DOHH2 (cell line): ENCODE measurements at regions not wholly inside any gene's neighbourhood (a gene's known extent, or its start where the extent isn't known, plus 50 kb on each side); places are given as distances from the start of the nearest gene placed in this dataset.

Source experiments
- H3F3A ChIP-seq: fragments of 200-600 bp; sonication (generic), shearing (Covaris generic); 2 replicates; pipeline ENCODE4 v1.6.0; 2016; ENCODE audit warnings: antibody characterized with exemption, mild to moderate bottlenecking; ENCODE audit not compliant: control insufficient read depth, insufficient read depth
- H3K27ac ChIP-seq: fragments of 200-600 bp; sonication (generic); 2 replicates; pipeline ENCODE4 v1.5.1; 2014; ENCODE audit warnings: low read depth, mild to moderate bottlenecking, low read length, moderate library complexity
- H3K27me3 ChIP-seq: fragments of 200-600 bp; sonication (generic); 2 replicates; pipeline ENCODE4 v1.6.1; 2014; ENCODE audit warnings: mild to moderate bottlenecking, low read length, mixed read lengths; ENCODE audit not compliant: control insufficient read depth
- H3K36me3 ChIP-seq: fragments of 200-600 bp; sonication (generic); 2 replicates; pipeline ENCODE4 v1.6.1; 2014; ENCODE audit warnings: mild to moderate bottlenecking, low read length, moderate library complexity, mixed read lengths; ENCODE audit not compliant: control insufficient read depth
- H3K4me1 ChIP-seq: fragments of 200-600 bp; sonication (generic); 2 replicates; pipeline ENCODE4 v1.6.1; 2014; ENCODE audit warnings: mild to moderate bottlenecking, low read length, mixed read lengths; ENCODE audit not compliant: control insufficient read depth
- H3K4me2 ChIP-seq: fragments of 200-600 bp; sonication (generic); 2 replicates; pipeline ENCODE4 v1.6.0; 2014; ENCODE audit warnings: mild to moderate bottlenecking, low read length, moderate library complexity
- H3K4me3 ChIP-seq: fragments of 200-600 bp; sonication (generic); 2 replicates; pipeline ENCODE4 v1.5.1; 2014; ENCODE audit warnings: mild to moderate bottlenecking, low read length, mixed read lengths
- H3K79me2 ChIP-seq: fragments of 200-600 bp; sonication (generic); 2 replicates; pipeline ENCODE4 v1.6.1; 2014; ENCODE audit warnings: mild to moderate bottlenecking, low read length, mixed read lengths; ENCODE audit not compliant: control insufficient read depth
- H3K9me2 ChIP-seq: fragments of 200-600 bp; sonication (generic); replicated peaks from 2 replicates; pipeline ENCODE4 v1.6.1; 2014; ENCODE audit warnings: mild to moderate bottlenecking, low read length, mixed read lengths; ENCODE audit not compliant: control insufficient read depth
- H3K9me3 ChIP-seq: fragments of 200-600 bp; sonication (generic); 2 replicates; pipeline ENCODE4 v1.6.1; 2014; ENCODE audit warnings: antibody characterized with exemption, low read length, mixed read lengths; ENCODE audit not compliant: control insufficient read depth, insufficient read depth
- H4K20me1 ChIP-seq: fragments of 200-600 bp; sonication (generic); 2 replicates; pipeline ENCODE4 v1.6.0; 2014; ENCODE audit warnings: low read depth, mild to moderate bottlenecking, antibody characterized with exemption, low read length, moderate library complexity; ENCODE audit not compliant: control insufficient read depth, insufficient read depth
- CTCF ChIP-seq: fragments of 200-600 bp; sonication (generic); IDR thresholded peaks from one replicate; pipeline ENCODE4 v1.5.1; 2014; ENCODE audit warnings: antibody characterized with exemption, mild to moderate bottlenecking, low read depth, low read length; ENCODE audit not compliant: poor library complexity, severe bottlenecking
- EZH2phosphoT487 ChIP-seq: fragments of 200-600 bp; sonication (generic); IDR thresholded peaks from 2 replicates; pipeline ENCODE4 v1.6.1; 2017; ENCODE audit warnings: borderline replicate concordance, mild to moderate bottlenecking, antibody characterized with exemption, low read length, moderate library complexity, mixed read lengths

- Histone ChIP-seq H4K20me1 (no peaks in the 10 kb centered on the region), H3K79me2 (no peaks in the 10 kb centered on the region), H3F3A (no peaks in the 10 kb centered on the region), H3K4me2 (no peak overlapping the region), H3K9me3 (no peaks in the 10 kb centered on the region), H3K4me1 (no peaks in the 10 kb centered on the region), H3K27ac (no peak overlapping the region), H3K27me3 (0 out of 2 replicates have a peak, but pooled peaks cover 2% of the 10 kb centered on the region), H3K4me3 (no peak overlapping the region), H3K9me2 (no peaks in the 10 kb centered on the region), H3K36me3 (no peaks in the 10 kb centered on the region)
- TF ChIP-seq EZH2phosphoT487 (no peak), CTCF (no peak)
Observed at GRCh38 chr9:107064378-107064777, 201.4 kb downstream of the ZNF462 start.

- Histone ChIP-seq H3K79me2 (no peaks in the 10 kb centered on the region), H3K4me1 (no peaks in the 10 kb centered on the region), H3K9me3 (no peaks in the 10 kb centered on the region), H3K4me2 (no peak overlapping the region), H4K20me1 (no peaks in the 10 kb centered on the region), H3K27ac (no peak overlapping the region), H3K27me3 (0 out of 2 replicates have a peak, but pooled peaks cover 2% of the 10 kb centered on the region), H3F3A (no peaks in the 10 kb centered on the region), H3K9me2 (no peaks in the 10 kb centered on the region), H3K4me3 (no peak overlapping the region), H3K36me3 (no peaks in the 10 kb centered on the region)
- no peak for TF ChIP-seq EZH2phosphoT487
- no peak for TF ChIP-seq CTCF
Observed at GRCh38 chr9:107065549-107065948, 202.6 kb downstream of the ZNF462 start.

- Histone ChIP-seq H3F3A (no peaks in the 10 kb centered on the region), H3K4me2 (no peak overlapping the region), H4K20me1 (no peaks in the 10 kb centered on the region), H3K27me3 (0 out of 2 replicates have a peak, but pooled peaks cover 2% of the 10 kb centered on the region), H3K4me3 (no peak overlapping the region), H3K27ac (no peak overlapping the region), H3K79me2 (no peaks in the 10 kb centered on the region), H3K36me3 (no peaks in the 10 kb centered on the region), H3K9me2 (no peaks in the 10 kb centered on the region), H3K9me3 (no peaks in the 10 kb centered on the region), H3K4me1 (no peaks in the 10 kb centered on the region)
- TF ChIP-seq EZH2phosphoT487: no peak
- no peak for TF ChIP-seq CTCF
Observed at GRCh38 chr9:107067739-107068416, 204.9 kb downstream of the ZNF462 start.
